Calu3 (cell line): ENCODE measurements at regions not wholly inside any gene's neighbourhood (a gene's known extent, or its start where the extent isn't known, plus 50 kb on each side); places are given as distances from the start of the nearest gene placed in this dataset.

ENCODE experiments used
- BruUV-seq: library from RNA; stranded (reverse); fragments of 400-500 nt; replicated peaks from 2 replicates; lab custom pipeline; 2021; lab: Mats Ljungman, UMichigan
- CTCF ChIA-PET: fragments of 300-600 bp; sonication (Branson Sonifier 250); formaldehyde crosslinking; loops from one replicate; lab custom pipeline; 2022; ENCODE audit warnings: antibody characterized with exemption; lab: Charles Lee
- DNase-seq: peaks from one replicate; pipeline ENCODE4 v3.0.0; 2022
- H3K27ac Mint-ChIP-seq: one replicate; pipeline ENCODE4 v1.8.0; 2022; ENCODE audit warnings: mixed read lengths; ENCODE audit not compliant: unreplicated experiment
- H3K27me3 Mint-ChIP-seq: one replicate; pipeline ENCODE4 v1.8.0; 2022; ENCODE audit warnings: mixed read lengths; ENCODE audit not compliant: unreplicated experiment
- H3K36me3 Mint-ChIP-seq: one replicate; pipeline ENCODE4 v1.8.0; 2022; ENCODE audit warnings: mild to moderate bottlenecking, moderate library complexity, mixed read lengths; ENCODE audit not compliant: insufficient read depth, unreplicated experiment
- H3K4me1 Mint-ChIP-seq: one replicate; pipeline ENCODE4 v1.8.0; 2022; ENCODE audit warnings: mild to moderate bottlenecking, low read depth, mixed read lengths; ENCODE audit not compliant: unreplicated experiment
- H3K4me3 Mint-ChIP-seq: one replicate; pipeline ENCODE4 v1.8.0; 2022; ENCODE audit warnings: mild to moderate bottlenecking, low read depth, moderate library complexity, mixed read lengths; ENCODE audit not compliant: unreplicated experiment
- H3K9me3 Mint-ChIP-seq: one replicate; pipeline ENCODE4 v1.8.0; 2022; ENCODE audit warnings: low read depth, mixed read lengths; ENCODE audit not compliant: unreplicated experiment
- CTCF ChIP-seq: fragments of 200-600 bp; IDR thresholded peaks from one replicate; pipeline ENCODE4 v1.8.0; 2022; ENCODE audit warnings: antibody characterized with exemption; ENCODE audit not compliant: unreplicated experiment
- intact Hi-C: fragments of 100-400 bp; cut with micrococcal nuclease; formaldehyde crosslinking; loops from one replicate; pipeline ENCODE4 v1.10.0; 2022; ENCODE audit not compliant: unreplicated experiment

GRCh38 chr11:12598330-12599256, 75.6 kb upstream of the TEAD1 start:
- no peak for DNase-seq
- CTCF ChIA-PET: interaction anchor here (1.0 to 1.7 kb wide), 7 partner anchors 11 to 290 kb away, joined by 3 to 7 read pairs (median 5); no protein-coding TSS in a partner anchor
- Mint-ChIP-seq H3K36me3 (no peaks in the 10 kb centered on the region), H3K9me3 (peaks cover 2% of the 10 kb centered on the region), H3K27ac (no peak overlapping the region), H3K4me1 (peaks cover 12% of the 10 kb centered on the region), H3K27me3 (no peaks in the 10 kb centered on the region), H3K4me3 (no peak overlapping the region)
- intact Hi-C loops: no loop called here
- no TSS peak for BruUV-seq
- TF ChIP-seq CTCF: no peak

- H3K27ac Mint-ChIP-seq: no peak overlapping the region
- peak; percentile 89 for TF ChIP-seq CTCF
- CTCF ChIA-PET: interaction anchor here (0.6 to 1.7 kb wide), 8 partner anchors 12 to 289 kb away, joined by 3 to 7 read pairs (median 5); no protein-coding TSS in a partner anchor
- H3K9me3 Mint-ChIP-seq: peaks cover 2% of the 10 kb centered on the region
- no TSS peak for BruUV-seq
- no peaks in the 10 kb centered on the region for H3K36me3 Mint-ChIP-seq
- H3K4me1 Mint-ChIP-seq: peaks cover 12% of the 10 kb centered on the region
- H3K27me3 Mint-ChIP-seq: no peaks in the 10 kb centered on the region
- DNase-seq: peak; percentile 78
- intact Hi-C loops: loop anchor here (5.0 to 10.0 kb wide), 2 partner anchors 205 to 293 kb away; no protein-coding TSS in a partner anchor
- H3K4me3 Mint-ChIP-seq: no peak overlapping the region
Measured at GRCh38 chr11:12599408-12600143, 74.6 kb upstream of the TEAD1 start.

GRCh38 chr11:12600829-12601228, 73.4 kb upstream of the TEAD1 start:
- intact Hi-C loops: loop anchor here (5.0 to 10.0 kb wide), 2 partner anchors 204 to 291 kb away; no protein-coding TSS in a partner anchor
- H3K36me3 Mint-ChIP-seq: no peaks in the 10 kb centered on the region
- no peak overlapping the region for H3K4me3 Mint-ChIP-seq
- H3K27ac Mint-ChIP-seq: no peak overlapping the region
- CTCF ChIA-PET: no interaction called here
- H3K27me3 Mint-ChIP-seq: no peaks in the 10 kb centered on the region
- DNase-seq: no peak
- TF ChIP-seq CTCF: no peak
- BruUV-seq: no TSS peak
- peaks cover 12% of the 10 kb centered on the region for H3K4me1 Mint-ChIP-seq
- peaks cover 2% of the 10 kb centered on the region for H3K9me3 Mint-ChIP-seq

GRCh38 chr11:12602421-12602820, 71.8 kb upstream of the TEAD1 start:
- H3K4me3 Mint-ChIP-seq: no peak overlapping the region
- no peak for DNase-seq
- no TSS peak for BruUV-seq
- CTCF ChIA-PET: interaction anchor here (1.2 kb wide), 1 partner anchor 312 kb away, joined by 3 read pairs; no protein-coding TSS in a partner anchor
- H3K9me3 Mint-ChIP-seq: no peaks in the 10 kb centered on the region
- H3K27ac Mint-ChIP-seq: no peak overlapping the region
- no peaks in the 10 kb centered on the region for H3K27me3 Mint-ChIP-seq
- no peak for TF ChIP-seq CTCF
- no peaks in the 10 kb centered on the region for H3K36me3 Mint-ChIP-seq
- peaks cover 12% of the 10 kb centered on the region for H3K4me1 Mint-ChIP-seq
- intact Hi-C loops: loop anchor here (5.0 to 10.0 kb wide), 2 partner anchors 202 to 290 kb away; no protein-coding TSS in a partner anchor
